Ecto neural progenitor cell (in vitro differentiated cells): ENCODE measurements at regions not wholly inside any gene's neighbourhood (a gene's known extent, or its start where the extent isn't known, plus 50 kb on each side); places are given as distances from the start of the nearest gene placed in this dataset.

ENCODE experiments used
- DNase-seq: peaks from one replicate; pipeline ENCODE4 v3.0.0-alpha.2; 2018; ENCODE audit warnings: low spot score

GRCh38 chr1:87999852-88000251 lies 671.2 kb downstream of the LMO4 start:
- DNase-seq: no peak

GRCh38 chr1:88001460-88001859 lies 672.8 kb downstream of the LMO4 start:
- no peak for DNase-seq

- no peak for DNase-seq
These were observed 674.6 kb downstream of the LMO4 start for GRCh38 chr1:88003255-88003654.

GRCh38 chr1:88009916-88010315 lies 674.2 kb upstream of the PKN2 start:
- DNase-seq: no peak

- no peak for DNase-seq
These were observed 670.6 kb upstream of the PKN2 start for GRCh38 chr1:88013485-88013884.

GRCh38 chr1:88014131-88014530 lies 669.9 kb upstream of the PKN2 start:
- no peak for DNase-seq

- no peak for DNase-seq
These were observed 667.1 kb upstream of the PKN2 start for GRCh38 chr1:88016947-88017346.

GRCh38 chr1:88021529-88021928 lies 662.5 kb upstream of the PKN2 start:
- DNase-seq: no peak

GRCh38 chr1:88022516-88022915 lies 661.6 kb upstream of the PKN2 start:
- DNase-seq: no peak

- DNase-seq: no peak
These were observed 654.9 kb upstream of the PKN2 start for GRCh38 chr1:88029142-88029541.

- DNase-seq: no peak
These were observed 654.2 kb upstream of the PKN2 start for GRCh38 chr1:88029899-88030298.

GRCh38 chr1:88035578-88035977 lies 648.5 kb upstream of the PKN2 start:
- DNase-seq: no peak

GRCh38 chr1:88036345-88037014 lies 647.6 kb upstream of the PKN2 start:
- no peak for DNase-seq

- DNase-seq: no peak
These were observed 644.8 kb upstream of the PKN2 start for GRCh38 chr1:88039240-88039639.

GRCh38 chr1:88043834-88044233 lies 640.2 kb upstream of the PKN2 start:
- no peak for DNase-seq

GRCh38 chr1:88052167-88052566 lies 631.9 kb upstream of the PKN2 start:
- DNase-seq: no peak

- no peak for DNase-seq
These were observed 631.0 kb upstream of the PKN2 start for GRCh38 chr1:88053065-88053464.

GRCh38 chr1:88056881-88057280 lies 627.2 kb upstream of the PKN2 start:
- no peak for DNase-seq

- DNase-seq: no peak
These were observed 625.9 kb upstream of the PKN2 start for GRCh38 chr1:88058205-88058604.

GRCh38 chr1:88060112-88060673 lies 623.9 kb upstream of the PKN2 start:
- DNase-seq: no peak

GRCh38 chr1:88060750-88061491 lies 623.2 kb upstream of the PKN2 start:
- peak; percentile 50 for DNase-seq

- DNase-seq: peak; percentile 60
These were observed 622.4 kb upstream of the PKN2 start for GRCh38 chr1:88061492-88062177.

- no peak for DNase-seq
These were observed 621.4 kb upstream of the PKN2 start for GRCh38 chr1:88062650-88063153.
